ENCODE measurements at regions not wholly inside any gene's neighbourhood (a gene's known extent, or its start where the extent isn't known, plus 50 kb on each side); places are given as distances from the start of the nearest gene placed in this dataset.

- TF ChIP-seq CTCF (IDR thresholded peaks at IDR 0.05), result no peak
- TF ChIP-seq POLR2A (IDR thresholded peaks at IDR 0.05), result no peak
These were observed 440.1 kb downstream of the CBLN4 start for GRCh38 chr20:55565096-55565773.
